Gastroesophageal sphincter (tissue), 3 donors: ENCODE measurements at regions not wholly inside any gene's neighbourhood (a gene's known extent, or its start where the extent isn't known, plus 50 kb on each side); places are given as distances from the start of the nearest gene placed in this dataset.

Experiments
- CTCF ChIP-seq, 4 experiments: fragments of 200-600 bp in 2 of 4; fragments of 450-650 bp in 2 of 4; sonication (generic) in 1 of 4; IDR thresholded peaks; one replicate each; pipeline ENCODE4 v1.5.1; 2017 to 2019; ENCODE audit warnings: antibody characterized with exemption in 4 of 4, mild to moderate bottlenecking in 2 of 4, moderate library complexity in 2 of 4
- EP300 ChIP-seq: sonication (generic); formaldehyde crosslinking; IDR thresholded peaks from one replicate; pipeline ENCODE4 v1.6.1; 2017; ENCODE audit warnings: antibody characterized with exemption, mild to moderate bottlenecking
- POLR2A ChIP-seq, 2 donors: fragments of 450-650 bp; IDR thresholded peaks; one replicate each; pipeline ENCODE4 v1.6.1; 2017; ENCODE audit warnings: antibody characterized with exemption in 2 of 2, mild to moderate bottlenecking in 2 of 2, moderate library complexity in 1 of 2

GRCh38 chr22:48396091-48396784, 1431.4 kb downstream of the BRD1 start:
- TF ChIP-seq POLR2A (IDR thresholded peaks at IDR 0.05) (no peak), CTCF (IDR thresholded peaks at IDR 0.05) (no peak), EP300 (no peak)
